ENCODE measurements at regions not wholly inside any gene's neighbourhood (a gene's known extent, or its start where the extent isn't known, plus 50 kb on each side); places are given as distances from the start of the nearest gene placed in this dataset.
"Not testable (repeated sequence)": the region's sequence is repeated elsewhere in the genome, so short reads cannot be mapped to it uniquely, and the experiment has no call there.

DNA sequence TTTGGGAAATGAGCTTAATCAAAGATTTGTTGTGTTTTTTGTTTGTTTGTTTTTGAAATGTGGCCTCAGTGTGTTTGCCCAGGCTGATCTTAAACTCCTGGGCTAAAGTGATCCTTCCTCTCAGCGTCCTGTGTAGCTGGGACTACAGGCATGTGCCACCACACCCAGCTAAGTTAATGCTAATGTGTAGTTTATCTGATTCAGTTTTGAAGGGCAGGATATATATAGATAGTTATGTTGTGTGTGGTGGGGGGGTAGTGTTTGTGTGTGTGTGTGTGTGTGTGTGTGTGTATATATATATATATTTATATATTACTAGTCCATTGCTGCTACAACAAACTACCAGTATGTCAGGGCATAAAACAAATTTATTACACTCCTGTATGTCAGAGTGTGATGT is 108.1 kb upstream of the PTPN20 start:
- H3K36me3 ChIP-seq (ENCODE audit: control insufficient read depth, insufficient read depth, low read length); H3K27ac ChIP-seq; H3K4me2 ChIP-seq (ENCODE audit: low read length); H3K9ac ChIP-seq; H3K9me3 ChIP-seq (ENCODE audit: control insufficient read depth, low read length); H3K27me3 ChIP-seq (ENCODE audit: control insufficient read depth, insufficient read depth, low read length); H3K4me1 ChIP-seq; H3K79me2 ChIP-seq; H2AFZ ChIP-seq; H3K4me3 ChIP-seq (ENCODE audit: low read depth, low read length): not testable (repeated sequence)

DNA sequence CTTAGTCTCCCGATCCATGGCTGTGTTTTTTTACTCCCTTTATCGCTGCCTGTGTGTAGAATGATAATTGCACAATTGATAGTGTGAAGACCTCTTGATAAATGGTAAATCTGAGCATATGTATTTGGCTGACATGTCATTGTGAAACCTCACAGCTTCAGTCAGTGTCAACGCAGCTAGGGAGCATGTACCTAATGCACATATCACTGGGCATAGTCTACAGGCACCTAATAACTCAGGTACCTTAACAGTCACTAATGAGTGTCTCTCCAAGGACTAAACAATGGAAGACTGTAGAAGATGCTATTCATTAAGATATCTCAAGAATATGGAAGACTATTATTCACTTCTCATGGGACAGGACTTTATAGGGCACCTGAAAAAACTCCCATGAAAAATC is 101.0 kb upstream of the PTPN20 start:
- H3K27ac ChIP-seq; H3K79me2 ChIP-seq; H3K36me3 ChIP-seq (ENCODE audit: control insufficient read depth, insufficient read depth, low read length); H3K4me1 ChIP-seq; H3K4me2 ChIP-seq (ENCODE audit: low read length); H2AFZ ChIP-seq; H3K9ac ChIP-seq; H3K4me3 ChIP-seq (ENCODE audit: low read depth, low read length); H3K9me3 ChIP-seq (ENCODE audit: control insufficient read depth, low read length); H3K27me3 ChIP-seq (ENCODE audit: control insufficient read depth, insufficient read depth, low read length): not testable (repeated sequence)

DNA sequence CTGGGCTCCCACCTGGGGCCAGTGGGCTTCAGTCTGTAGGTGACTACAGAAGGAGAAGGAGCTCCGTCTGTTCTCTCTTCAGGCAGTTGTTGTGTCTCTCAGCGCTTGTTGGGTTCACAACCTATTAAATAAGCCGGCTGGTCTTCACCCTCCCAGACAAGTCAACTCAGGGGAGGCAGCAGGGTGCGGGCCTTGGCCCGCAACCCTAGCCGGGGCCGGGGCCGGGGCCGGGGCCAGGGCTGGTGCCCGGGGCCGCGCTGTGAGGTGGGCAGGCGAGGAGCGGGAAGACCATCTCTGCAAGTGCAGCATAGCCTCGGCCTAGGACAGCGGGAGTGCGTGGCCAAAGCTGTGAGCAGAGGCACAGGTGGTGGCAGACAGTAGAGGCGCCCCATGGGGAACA is 95.1 kb upstream of the PTPN20 start:
- H3K4me1 ChIP-seq; H3K4me2 ChIP-seq (ENCODE audit: low read length); H3K9me3 ChIP-seq (ENCODE audit: control insufficient read depth, low read length); H3K4me3 ChIP-seq (ENCODE audit: low read depth, low read length); H3K9ac ChIP-seq; H3K36me3 ChIP-seq (ENCODE audit: control insufficient read depth, insufficient read depth, low read length); H3K79me2 ChIP-seq; H3K27me3 ChIP-seq (ENCODE audit: control insufficient read depth, insufficient read depth, low read length); H2AFZ ChIP-seq; H3K27ac ChIP-seq: not testable (repeated sequence)

DNA sequence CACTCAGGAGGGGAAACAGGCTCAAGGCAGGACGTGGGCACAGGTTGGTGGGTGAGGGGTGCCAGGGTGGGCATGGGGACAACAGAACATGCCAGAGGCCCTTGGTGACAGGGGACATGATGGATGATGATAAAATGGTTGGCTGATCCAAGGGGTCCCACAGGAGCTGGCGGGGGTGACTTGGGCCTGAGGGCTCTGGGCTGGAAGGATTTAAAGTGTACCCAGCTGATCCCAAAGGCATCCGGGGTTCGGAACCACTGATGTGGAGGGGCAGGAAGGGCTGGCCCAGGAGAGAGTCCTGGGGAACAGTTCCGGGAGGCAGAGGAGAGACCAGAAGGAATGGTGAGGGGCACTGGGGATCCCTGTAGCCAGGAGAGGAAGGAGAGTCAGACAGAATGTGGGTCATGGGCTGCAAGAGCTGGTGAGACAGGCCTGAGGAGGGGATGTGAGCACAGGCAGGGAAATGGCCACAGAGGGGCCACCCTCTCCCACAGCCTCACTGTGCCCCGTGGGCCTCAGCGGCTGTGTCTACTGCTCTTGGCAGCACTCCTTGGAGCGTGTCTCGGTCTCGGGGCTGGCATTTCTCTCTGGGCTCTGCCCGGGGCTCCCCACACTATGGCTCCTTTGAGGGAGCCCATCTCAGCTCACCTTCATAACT is 70.7 kb upstream of the PTPN20 start:
- not testable (repeated sequence) for H3K9me3 ChIP-seq (ENCODE audit: control insufficient read depth, low read length); H3K4me1 ChIP-seq; H3K27ac ChIP-seq; H3K79me2 ChIP-seq; H2AFZ ChIP-seq; H3K4me2 ChIP-seq (ENCODE audit: low read length); H3K27me3 ChIP-seq (ENCODE audit: control insufficient read depth, insufficient read depth, low read length); H3K4me3 ChIP-seq (ENCODE audit: low read depth, low read length); H3K36me3 ChIP-seq (ENCODE audit: control insufficient read depth, insufficient read depth, low read length); H3K9ac ChIP-seq

DNA sequence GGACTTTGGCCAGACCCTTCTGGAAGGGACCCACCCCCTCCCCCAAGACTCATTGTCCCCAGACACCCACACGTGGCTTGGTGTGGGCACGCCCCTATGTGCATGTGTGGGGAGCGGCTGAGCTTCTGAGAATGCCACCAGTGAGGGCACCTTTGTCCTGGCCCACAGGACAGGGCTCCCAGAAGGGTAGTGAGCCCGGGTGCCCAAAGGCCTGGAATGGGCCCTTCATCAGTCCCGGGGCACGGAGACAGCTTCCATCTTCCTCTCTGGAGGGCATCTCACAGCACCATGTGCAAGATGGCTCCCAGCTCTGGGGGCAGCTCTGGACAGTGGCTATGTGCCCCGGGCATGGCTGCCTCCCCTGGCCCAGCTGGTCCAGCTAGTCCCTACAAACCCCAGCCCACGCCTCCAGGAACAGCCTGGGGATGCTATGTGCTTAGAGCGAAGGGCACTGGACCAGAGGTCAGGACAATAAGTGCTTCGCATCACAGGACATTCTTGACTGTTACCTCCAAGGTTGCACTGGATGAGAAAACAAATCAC is 70.1 kb upstream of the PTPN20 start:
- not testable (repeated sequence) for H3K4me1 ChIP-seq; H3K9ac ChIP-seq; H3K27ac ChIP-seq; H3K79me2 ChIP-seq; H3K4me2 ChIP-seq (ENCODE audit: low read length); H3K9me3 ChIP-seq (ENCODE audit: control insufficient read depth, low read length); H3K4me3 ChIP-seq (ENCODE audit: low read depth, low read length); H3K27me3 ChIP-seq (ENCODE audit: control insufficient read depth, insufficient read depth, low read length); H2AFZ ChIP-seq; H3K36me3 ChIP-seq (ENCODE audit: control insufficient read depth, insufficient read depth, low read length)

DNA sequence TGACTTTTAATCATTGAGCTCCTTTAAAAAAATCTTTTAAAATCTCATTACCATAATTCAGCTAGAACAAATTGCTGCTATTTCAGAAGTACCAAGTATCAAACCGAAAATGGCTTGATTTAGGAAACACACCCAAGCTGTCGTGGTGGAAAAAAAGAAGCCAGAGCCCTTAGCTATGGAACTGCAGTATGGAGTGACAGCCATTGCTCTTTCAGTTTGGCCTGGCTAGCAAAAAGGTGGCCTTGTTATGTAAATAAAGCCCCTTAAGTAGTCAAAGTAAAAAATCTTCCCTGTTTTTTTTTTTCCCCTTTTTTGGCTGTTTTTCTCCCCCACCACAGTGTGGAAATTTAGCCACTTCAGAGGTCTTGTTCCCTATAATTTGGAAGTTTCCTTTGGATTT is 66.0 kb upstream of the PTPN20 start:
- H3K9me3 ChIP-seq (ENCODE audit: control insufficient read depth, low read length); H3K79me2 ChIP-seq; H3K4me3 ChIP-seq (ENCODE audit: low read depth, low read length); H3K27ac ChIP-seq; H3K4me1 ChIP-seq; H2AFZ ChIP-seq; H3K36me3 ChIP-seq (ENCODE audit: control insufficient read depth, insufficient read depth, low read length); H3K4me2 ChIP-seq (ENCODE audit: low read length); H3K9ac ChIP-seq; H3K27me3 ChIP-seq (ENCODE audit: control insufficient read depth, insufficient read depth, low read length): not testable (repeated sequence)

DNA sequence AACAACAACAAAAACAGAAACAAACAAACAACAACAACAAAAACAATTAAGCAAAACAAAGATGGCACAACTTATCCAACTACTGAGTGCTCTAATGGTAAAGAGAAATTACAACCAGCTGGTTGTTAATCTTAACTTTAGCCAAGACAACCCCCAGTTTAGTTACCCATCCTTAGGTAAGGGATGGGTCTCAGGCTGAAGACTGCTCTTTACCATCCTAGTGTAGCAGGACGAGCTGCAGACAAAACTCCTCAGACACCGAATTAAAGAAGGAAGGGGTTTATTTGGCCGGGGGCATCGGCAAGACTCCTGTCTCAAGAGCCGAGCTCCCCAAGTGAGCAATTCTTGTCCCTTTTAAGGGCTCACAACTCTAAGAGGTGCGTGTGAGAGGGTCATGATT is 65.6 kb upstream of the PTPN20 start:
- not testable (repeated sequence) for H3K27ac ChIP-seq; H3K9me3 ChIP-seq (ENCODE audit: control insufficient read depth, low read length); H3K27me3 ChIP-seq (ENCODE audit: control insufficient read depth, insufficient read depth, low read length); H2AFZ ChIP-seq; H3K4me3 ChIP-seq (ENCODE audit: low read depth, low read length); H3K36me3 ChIP-seq (ENCODE audit: control insufficient read depth, insufficient read depth, low read length); H3K9ac ChIP-seq; H3K4me1 ChIP-seq; H3K4me2 ChIP-seq (ENCODE audit: low read length); H3K79me2 ChIP-seq

DNA sequence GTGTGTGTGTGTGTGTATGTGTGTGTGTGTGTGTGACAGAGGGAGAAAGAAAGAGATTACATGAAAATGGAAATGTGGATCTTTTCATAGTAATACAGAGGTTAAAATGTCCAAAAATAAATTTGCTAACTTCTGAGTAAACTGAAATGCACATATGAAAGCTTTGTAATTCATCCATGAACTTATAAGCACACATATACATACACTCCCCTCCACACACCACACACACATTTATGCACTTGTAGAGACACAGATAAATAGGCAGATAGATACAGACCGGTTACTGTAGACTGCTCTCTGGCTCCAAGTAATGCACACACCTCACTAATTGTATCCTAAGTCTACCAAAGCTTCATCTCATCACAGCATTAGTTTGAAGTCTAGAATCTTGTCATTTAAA is 50.5 kb upstream of the PTPN20 start:
- not testable (repeated sequence) for H3K27ac ChIP-seq; H3K9ac ChIP-seq; H3K27me3 ChIP-seq (ENCODE audit: control insufficient read depth, insufficient read depth, low read length); H3K36me3 ChIP-seq (ENCODE audit: control insufficient read depth, insufficient read depth, low read length); H3K4me3 ChIP-seq (ENCODE audit: low read depth, low read length); H2AFZ ChIP-seq; H3K79me2 ChIP-seq; H3K9me3 ChIP-seq (ENCODE audit: control insufficient read depth, low read length); H3K4me2 ChIP-seq (ENCODE audit: low read length); H3K4me1 ChIP-seq
